Mesendoderm (in vitro differentiated cells): ENCODE measurements at regions not wholly inside any gene's neighbourhood (a gene's known extent, or its start where the extent isn't known, plus 50 kb on each side); places are given as distances from the start of the nearest gene placed in this dataset.

Source experiments
- DNase-seq: peaks from one replicate; pipeline ENCODE4 v3.0.0; 2013
- H2AK5ac ChIP-seq: 2 replicates; pipeline ENCODE4 v1.6.1; 2013; ENCODE audit warnings: low read length, inconsistent platforms
- H2BK120ac ChIP-seq: 2 replicates; pipeline ENCODE4 v1.6.1; 2013; ENCODE audit warnings: low read depth, mild to moderate bottlenecking, low read length, moderate library complexity, mixed read lengths
- H2BK15ac ChIP-seq: replicated peaks from 2 replicates; pipeline ENCODE4 v1.6.1; 2013; ENCODE audit warnings: low read depth, mild to moderate bottlenecking, moderate library complexity
- H2BK5ac ChIP-seq: 2 replicates; pipeline ENCODE4 v1.6.1; 2013; ENCODE audit warnings: low read length, inconsistent platforms
- H3K18ac ChIP-seq: 2 replicates; pipeline ENCODE4 v1.6.1; 2013; ENCODE audit warnings: mild to moderate bottlenecking, low read length, mixed read lengths
- H3K23ac ChIP-seq: one replicate; pipeline ENCODE4 v1.6.1; 2013; ENCODE audit warnings: low read length
- H3K27ac ChIP-seq: 2 replicates; pipeline ENCODE4 v1.5.1; 2013; ENCODE audit warnings: low read depth, mild to moderate bottlenecking, inconsistent platforms, low read length, moderate library complexity
- H3K27me3 ChIP-seq: 2 replicates; pipeline ENCODE4 v1.6.1; 2013; ENCODE audit warnings: low read length, control low read depth, mild to moderate bottlenecking, inconsistent platforms; ENCODE audit not compliant: insufficient read depth, poor library complexity
- H3K36me3 ChIP-seq: 2 replicates; pipeline ENCODE4 v1.6.1; 2013; ENCODE audit warnings: low read length, inconsistent platforms; ENCODE audit not compliant: control insufficient read depth, insufficient read depth
- H3K4ac ChIP-seq: one replicate; pipeline ENCODE4 v1.6.1; 2013; ENCODE audit warnings: low read depth, mild to moderate bottlenecking, low read length, moderate library complexity
- H3K4me1 ChIP-seq: 2 replicates; pipeline ENCODE4 v1.6.1; 2013; ENCODE audit warnings: low read depth, low read length, inconsistent platforms; ENCODE audit not compliant: control insufficient read depth
- H3K4me2 ChIP-seq: 2 replicates; pipeline ENCODE4 v1.6.1; 2013; ENCODE audit warnings: low read length
- H3K4me3 ChIP-seq: 2 replicates; pipeline ENCODE4 v1.5.1; 2013; ENCODE audit warnings: mild to moderate bottlenecking, low read length
- H3K56ac ChIP-seq: one replicate; pipeline ENCODE4 v1.6.1; 2013; ENCODE audit warnings: low read length
- H3K79me1 ChIP-seq: 2 replicates; pipeline ENCODE4 v1.6.1; 2013; ENCODE audit warnings: low read length, inconsistent platforms
- H3K79me2 ChIP-seq: 2 replicates; pipeline ENCODE4 v1.6.1; 2013; ENCODE audit warnings: mild to moderate bottlenecking, low read length; ENCODE audit not compliant: control insufficient read depth, insufficient read depth
- H3K9ac ChIP-seq: 2 replicates; pipeline ENCODE4 v1.6.1; 2013; ENCODE audit warnings: low read length, inconsistent platforms
- H4K5ac ChIP-seq: one replicate; pipeline ENCODE4 v1.6.1; 2013; ENCODE audit warnings: low read length
- H4K8ac ChIP-seq: one replicate; pipeline ENCODE4 v1.6.1; 2013; ENCODE audit warnings: low read depth, mild to moderate bottlenecking, control low read depth, low read length, moderate library complexity
- WGBS: extraction: QIAGEN DNeasy Blood & Tissue Kit; methylation state at CpG from one replicate; pipeline ENCODE4 v1.1.7; 2013; ENCODE audit warnings: low lambda C conversion rate, missing lambda C conversion rate; ENCODE audit not compliant: insufficient coverage; ENCODE audit errors: extremely low coverage; 5-methylcytosine and 5-hydroxymethylcytosine counted together

GRCh38 chr13:19329365-19329764 lies 147.7 kb upstream of the TUBA3C start:
- Histone ChIP-seq H3K4me2 (no peak overlapping the region), H3K4me1 (no peaks in the 10 kb centered on the region), H2BK15ac (no peak overlapping the region), H4K8ac (no peak overlapping the region), H3K23ac (no peak overlapping the region), H4K5ac (no peak overlapping the region), H3K9ac (no peak overlapping the region), H3K79me1 (no peaks in the 10 kb centered on the region), H2BK5ac (no peak overlapping the region), H3K79me2 (no peaks in the 10 kb centered on the region), H2BK120ac (no peak overlapping the region), H3K56ac (no peak overlapping the region), H3K4ac (no peak overlapping the region), H3K27me3 (no peaks in the 10 kb centered on the region), H2AK5ac (no peak overlapping the region), H3K27ac (no peak overlapping the region), H3K36me3 (no peaks in the 10 kb centered on the region), H3K4me3 (no peak overlapping the region), H3K18ac (no peak overlapping the region)
- no peak for DNase-seq
- WGBS, result no CpG with 5 or more reads among the region's 3 CpGs

- H3K27me3 ChIP-seq, result no peaks in the 10 kb centered on the region
- H3K79me1 ChIP-seq, result no peaks in the 10 kb centered on the region
- no peak overlapping the region for H3K27ac ChIP-seq
- H3K9ac ChIP-seq, result no peak overlapping the region
- no peak overlapping the region for H2BK120ac ChIP-seq
- no peak overlapping the region for H3K23ac ChIP-seq
- H3K36me3 ChIP-seq, result no peaks in the 10 kb centered on the region
- H3K56ac ChIP-seq, result no peak overlapping the region
- H3K4me1 ChIP-seq, result no peaks in the 10 kb centered on the region
- H3K79me2 ChIP-seq, result no peaks in the 10 kb centered on the region
- no peak overlapping the region for H2BK15ac ChIP-seq
- no peak overlapping the region for H2BK5ac ChIP-seq
- H3K4me2 ChIP-seq, result no peak overlapping the region
- H2AK5ac ChIP-seq, result no peak overlapping the region
- H3K4ac ChIP-seq, result no peak overlapping the region
- no peak overlapping the region for H3K18ac ChIP-seq
- DNase-seq, result no peak
- no peak overlapping the region for H4K8ac ChIP-seq
- no peak overlapping the region for H3K4me3 ChIP-seq
- H4K5ac ChIP-seq, result no peak overlapping the region
Measured at GRCh38 chr13:19324325-19324724, 142.7 kb upstream of the TUBA3C start.

- Histone ChIP-seq H3K27me3 (no peaks in the 10 kb centered on the region), H3K79me2 (no peaks in the 10 kb centered on the region), H2BK120ac (no peak overlapping the region), H2BK15ac (no peak overlapping the region), H2AK5ac (no peak overlapping the region), H3K36me3 (no peaks in the 10 kb centered on the region), H4K5ac (no peak overlapping the region), H3K4ac (no peak overlapping the region), H4K8ac (no peak overlapping the region), H3K23ac (no peak overlapping the region), H3K18ac (no peak overlapping the region), H2BK5ac (no peak overlapping the region), H3K4me2 (no peak overlapping the region), H3K27ac (no peak overlapping the region), H3K79me1 (no peaks in the 10 kb centered on the region), H3K56ac (no peak overlapping the region), H3K4me3 (no peak overlapping the region), H3K4me1 (no peaks in the 10 kb centered on the region), H3K9ac (no peak overlapping the region)
- DNase-seq, result no peak
- no CpG with 5 or more reads among the region's 3 CpGs for WGBS
Measured at GRCh38 chr13:19321222-19321621, 139.6 kb upstream of the TUBA3C start.

- H2AK5ac ChIP-seq, result no peak overlapping the region
- no peaks in the 10 kb centered on the region for H3K79me1 ChIP-seq
- DNase-seq, result no peak
- H2BK5ac ChIP-seq, result no peak overlapping the region
- H3K18ac ChIP-seq, result no peak overlapping the region
- H3K56ac ChIP-seq, result no peak overlapping the region
- no peak overlapping the region for H2BK15ac ChIP-seq
- H3K4ac ChIP-seq, result no peak overlapping the region
- no CpG with 5 or more reads among the region's 17 CpGs for WGBS
- no peak overlapping the region for H4K8ac ChIP-seq
- H3K9ac ChIP-seq, result no peak overlapping the region
- no peaks in the 10 kb centered on the region for H3K4me1 ChIP-seq
- no peak overlapping the region for H3K4me3 ChIP-seq
- no peak overlapping the region for H2BK120ac ChIP-seq
- H3K4me2 ChIP-seq, result no peak overlapping the region
- H3K27me3 ChIP-seq, result no peaks in the 10 kb centered on the region
- H3K23ac ChIP-seq, result no peak overlapping the region
- H3K79me2 ChIP-seq, result no peaks in the 10 kb centered on the region
- H3K36me3 ChIP-seq, result no peaks in the 10 kb centered on the region
- H3K27ac ChIP-seq, result no peak overlapping the region
- H4K5ac ChIP-seq, result no peak overlapping the region
Measured at GRCh38 chr13:19305434-19305833, 123.8 kb upstream of the TUBA3C start.

- H3K18ac ChIP-seq, result no peak overlapping the region
- no peak overlapping the region for H2AK5ac ChIP-seq
- H3K36me3 ChIP-seq, result no peaks in the 10 kb centered on the region
- no peak overlapping the region for H4K5ac ChIP-seq
- H3K56ac ChIP-seq, result no peak overlapping the region
- no peaks in the 10 kb centered on the region for H3K79me1 ChIP-seq
- no peak overlapping the region for H3K23ac ChIP-seq
- H3K4me2 ChIP-seq, result no peak overlapping the region
- no peak overlapping the region for H4K8ac ChIP-seq
- WGBS, result no CpG with 5 or more reads among the region's 3 CpGs
- H2BK120ac ChIP-seq, result no peak overlapping the region
- H2BK15ac ChIP-seq, result no peak overlapping the region
- no peak overlapping the region for H3K4ac ChIP-seq
- no peaks in the 10 kb centered on the region for H3K4me1 ChIP-seq
- no peaks in the 10 kb centered on the region for H3K27me3 ChIP-seq
- H3K4me3 ChIP-seq, result no peak overlapping the region
- H3K79me2 ChIP-seq, result no peaks in the 10 kb centered on the region
- H3K9ac ChIP-seq, result no peak overlapping the region
- no peak for DNase-seq
- H2BK5ac ChIP-seq, result no peak overlapping the region
- no peak overlapping the region for H3K27ac ChIP-seq
Measured at GRCh38 chr13:19289180-19289579, 107.6 kb upstream of the TUBA3C start.

GRCh38 chr13:19283836-19284235 lies 102.2 kb upstream of the TUBA3C start:
- H3K27me3 ChIP-seq, result no peaks in the 10 kb centered on the region
- H3K36me3 ChIP-seq, result no peaks in the 10 kb centered on the region
- no peak overlapping the region for H2BK120ac ChIP-seq
- no peaks in the 10 kb centered on the region for H3K4me1 ChIP-seq
- no peak overlapping the region for H3K18ac ChIP-seq
- H4K8ac ChIP-seq, result no peak overlapping the region
- no peak for DNase-seq
- H2AK5ac ChIP-seq, result no peak overlapping the region
- no peak overlapping the region for H2BK5ac ChIP-seq
- H3K4me2 ChIP-seq, result no peak overlapping the region
- no peak overlapping the region for H3K27ac ChIP-seq
- no peak overlapping the region for H3K56ac ChIP-seq
- WGBS, result no CpG with 5 or more reads among the region's 1 CpG
- no peaks in the 10 kb centered on the region for H3K79me2 ChIP-seq
- H3K4me3 ChIP-seq, result no peak overlapping the region
- H3K23ac ChIP-seq, result no peak overlapping the region
- no peak overlapping the region for H3K9ac ChIP-seq
- no peaks in the 10 kb centered on the region for H3K79me1 ChIP-seq
- no peak overlapping the region for H2BK15ac ChIP-seq
- no peak overlapping the region for H4K5ac ChIP-seq
- H3K4ac ChIP-seq, result no peak overlapping the region
